GM18867 (cell line): ENCODE measurements at regions not wholly inside any gene's neighbourhood (a gene's known extent, or its start where the extent isn't known, plus 50 kb on each side); places are given as distances from the start of the nearest gene placed in this dataset.

Experiments
- ATAC-seq: cut with Tn5 transposase; IDR thresholded peaks from one replicate; pipeline ENCODE4 v1.9.1; 2021; ENCODE audit warnings: mild to moderate bottlenecking, moderate library complexity; ENCODE audit not compliant: unreplicated experiment

DNA sequence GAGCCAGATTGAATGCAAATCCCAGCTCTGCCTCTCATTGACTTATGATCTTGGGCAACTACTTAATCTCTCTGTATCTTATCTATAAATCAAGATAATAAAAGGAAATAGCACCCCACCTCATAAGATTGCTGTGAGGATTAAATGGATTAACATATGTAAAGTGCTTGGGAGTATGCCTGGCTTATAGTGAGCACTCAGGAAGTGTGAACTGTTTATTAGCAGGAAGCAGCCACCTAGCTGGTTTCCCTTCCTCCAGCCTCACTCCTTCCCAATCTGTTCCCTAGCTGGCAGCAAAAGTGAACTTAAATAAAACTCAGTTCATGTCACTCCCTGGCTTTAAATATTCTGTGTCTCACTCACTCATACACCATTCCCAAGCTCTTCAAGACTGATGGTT is 526.6 kb upstream of the PKDCC start:
- no peak for ATAC-seq

DNA sequence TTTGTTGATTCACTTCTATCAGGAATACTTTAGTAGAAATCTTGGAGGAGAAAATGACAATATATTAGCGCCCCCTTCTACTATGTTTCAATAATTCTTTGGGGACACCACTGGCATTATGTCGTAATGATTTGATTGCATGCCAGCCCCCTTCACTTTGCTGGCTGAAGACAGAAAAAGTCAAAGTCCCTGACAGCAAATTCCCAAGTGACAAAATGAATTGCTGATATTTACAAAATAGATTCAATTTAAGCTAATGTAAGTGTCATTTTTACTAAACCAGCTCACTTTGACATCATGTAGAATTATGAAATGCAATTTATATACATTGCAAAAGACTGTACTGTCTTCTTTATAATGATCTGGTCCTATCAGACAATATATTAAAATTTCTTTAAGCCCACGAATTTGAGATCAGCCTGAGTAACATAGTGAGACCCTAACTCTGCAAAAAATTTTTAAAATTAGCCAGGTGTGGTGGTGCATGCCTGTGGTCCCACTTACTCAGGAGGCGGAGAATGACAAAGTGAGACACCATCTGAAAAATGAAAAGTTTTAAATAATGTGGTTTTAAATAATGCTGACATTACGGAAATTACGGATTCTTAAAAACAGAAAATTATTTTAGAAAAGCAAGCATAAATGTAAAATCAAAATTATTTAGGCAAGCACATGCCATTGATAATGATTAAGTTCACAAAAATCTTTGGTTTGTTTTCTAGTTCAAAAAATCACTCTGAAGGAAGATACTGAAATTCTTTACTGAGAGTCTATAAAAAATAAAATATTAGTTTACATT is 520.1 kb upstream of the PKDCC start:
- ATAC-seq: no peak

DNA sequence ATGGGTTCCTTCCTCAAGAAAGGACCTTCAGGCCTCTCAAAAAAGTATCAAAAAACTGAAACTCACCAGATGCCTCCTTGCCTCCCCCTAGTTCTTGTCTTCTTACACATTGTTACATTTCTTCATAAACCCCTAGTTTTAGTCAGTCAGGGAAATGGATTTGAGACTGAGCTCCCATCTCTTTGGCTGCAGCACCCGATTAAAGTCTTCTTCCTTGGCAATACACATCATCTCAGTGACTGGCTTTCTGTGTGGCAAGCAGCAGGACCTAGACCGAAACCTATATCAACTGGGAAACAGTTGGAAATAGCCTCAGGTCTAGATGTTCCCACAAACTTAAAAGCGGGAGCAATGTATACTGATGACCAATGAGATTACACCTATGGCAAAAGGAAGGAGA is 512.2 kb upstream of the PKDCC start:
- ATAC-seq: no peak

DNA sequence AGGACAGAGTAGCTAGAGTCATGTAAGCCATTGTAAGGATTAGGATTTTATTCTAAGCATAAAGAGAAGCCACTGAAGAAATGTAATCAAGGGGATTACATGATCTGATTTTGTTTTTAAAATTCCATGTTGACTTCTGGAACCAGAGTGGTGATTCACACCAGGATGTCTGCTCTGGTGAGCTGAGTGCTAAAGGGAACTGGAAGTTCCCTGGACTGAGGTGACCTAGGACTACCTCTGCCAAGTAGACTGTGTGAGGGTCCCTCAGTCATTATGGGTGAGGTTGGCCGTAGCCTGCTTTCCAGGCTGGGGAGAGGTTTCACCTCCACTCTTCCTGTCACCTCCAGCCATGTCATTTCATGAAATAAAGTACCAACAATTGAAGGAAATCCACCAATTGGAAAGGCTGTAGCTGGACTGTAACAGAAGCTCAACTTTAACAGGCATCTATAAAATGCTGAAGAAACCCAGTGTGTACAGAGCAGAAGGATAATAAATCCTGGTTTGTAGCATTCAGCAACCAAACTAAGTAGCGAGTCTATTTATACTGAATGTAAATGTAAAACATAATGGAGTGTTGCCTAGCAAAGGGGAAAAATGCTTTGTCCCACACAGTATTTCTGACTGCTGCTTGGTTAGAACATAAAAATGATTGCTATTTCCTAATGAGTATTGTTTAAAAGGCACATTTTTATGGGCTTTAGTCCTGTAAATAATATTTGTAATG is 507.4 kb upstream of the PKDCC start:
- no peak for ATAC-seq

DNA sequence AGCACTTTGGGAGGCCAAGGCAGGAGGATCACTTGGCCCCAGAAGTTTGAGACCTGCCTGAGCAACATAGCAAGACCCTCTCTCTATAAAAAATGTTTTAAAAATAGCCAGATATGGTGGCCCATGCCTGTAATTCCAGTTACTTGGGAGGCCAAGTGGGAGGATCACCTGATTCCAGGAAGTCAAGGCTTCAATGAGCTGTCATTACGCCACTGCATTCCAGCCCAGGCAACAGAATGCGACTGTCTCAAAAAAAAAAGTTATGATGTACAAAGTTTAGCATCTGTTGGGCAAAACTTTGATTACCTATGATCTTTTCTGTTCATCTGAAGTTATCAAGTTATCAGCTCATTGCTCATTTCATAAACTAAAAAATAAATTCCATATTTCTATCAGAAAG is 504.1 kb upstream of the PKDCC start:
- ATAC-seq: no peak

DNA sequence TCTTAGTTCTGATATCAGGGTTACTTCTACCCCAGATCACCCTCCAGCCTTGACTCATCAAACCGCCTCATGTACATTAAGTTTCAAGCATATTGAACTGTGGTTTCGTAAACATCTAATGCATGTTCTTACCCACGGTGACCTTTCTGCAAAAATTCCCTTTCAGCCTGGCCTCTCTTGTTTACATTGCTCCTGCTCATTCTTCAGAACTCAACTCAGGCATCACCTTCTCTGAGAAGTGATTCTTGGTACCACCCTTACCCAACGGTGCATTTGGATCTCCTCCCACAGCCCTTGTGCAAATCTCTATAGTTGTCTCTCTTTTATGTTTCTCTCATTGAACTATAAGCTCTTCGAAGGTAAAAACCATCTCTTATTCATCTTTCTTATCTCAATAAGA is 503.1 kb upstream of the PKDCC start:
- no peak for ATAC-seq

DNA sequence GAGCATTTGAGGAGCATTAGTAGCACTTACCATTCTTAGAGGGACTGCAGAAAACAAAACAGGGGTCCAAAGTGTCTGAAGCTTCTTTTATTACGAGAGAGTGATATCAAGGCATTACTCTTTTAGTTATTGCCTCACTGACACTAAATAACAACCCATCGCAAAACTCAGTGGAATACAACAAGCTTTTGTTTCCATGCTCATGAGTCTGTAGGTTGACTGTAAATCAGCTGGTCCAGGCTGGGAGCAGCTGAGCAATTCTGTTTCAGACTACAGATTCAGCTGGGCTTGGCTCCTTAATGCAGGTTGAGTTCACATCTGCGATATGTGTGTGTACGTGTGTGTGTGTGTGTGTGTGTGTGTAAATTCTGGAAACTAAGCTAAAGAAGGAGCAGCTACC is 501.8 kb upstream of the PKDCC start:
- no peak for ATAC-seq

DNA sequence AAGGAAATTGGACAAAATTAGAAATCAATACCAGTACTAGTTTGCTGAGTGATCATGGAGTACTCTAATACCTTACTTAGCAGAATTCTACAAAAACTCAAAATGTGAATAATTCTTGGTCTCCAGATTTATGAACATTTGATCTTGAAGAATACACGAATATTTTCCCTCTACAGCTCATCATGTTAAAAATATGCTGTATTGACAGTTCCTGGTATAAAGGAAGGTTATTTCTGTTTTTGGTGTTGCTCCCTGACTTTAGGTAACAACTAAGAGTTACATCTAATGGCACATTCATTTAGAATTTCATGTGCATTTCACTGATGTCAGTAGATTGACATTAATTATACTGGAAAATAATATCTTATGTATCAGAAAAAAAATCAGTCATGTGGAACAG is 479.2 kb upstream of the PKDCC start:
- ATAC-seq: no peak

DNA sequence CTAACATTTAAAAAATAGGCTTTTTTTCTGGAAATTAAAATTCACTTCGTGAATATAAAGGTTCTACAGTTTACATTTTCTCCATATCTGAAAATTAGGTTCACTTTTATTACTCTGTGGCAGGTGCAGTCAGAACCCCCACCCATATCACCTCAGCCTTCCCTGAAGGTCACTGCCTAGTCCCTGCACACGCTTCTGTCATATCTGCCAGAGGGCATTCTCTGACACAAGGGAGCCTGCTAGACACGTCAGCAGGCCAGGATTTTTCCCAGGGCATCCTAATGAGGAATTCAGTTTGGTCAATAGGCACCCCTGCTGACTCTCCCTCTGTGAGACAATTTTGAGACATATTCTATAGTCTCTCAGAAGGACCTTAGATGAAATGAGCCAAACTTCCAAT is 475.7 kb upstream of the PKDCC start:
- ATAC-seq: no peak

DNA sequence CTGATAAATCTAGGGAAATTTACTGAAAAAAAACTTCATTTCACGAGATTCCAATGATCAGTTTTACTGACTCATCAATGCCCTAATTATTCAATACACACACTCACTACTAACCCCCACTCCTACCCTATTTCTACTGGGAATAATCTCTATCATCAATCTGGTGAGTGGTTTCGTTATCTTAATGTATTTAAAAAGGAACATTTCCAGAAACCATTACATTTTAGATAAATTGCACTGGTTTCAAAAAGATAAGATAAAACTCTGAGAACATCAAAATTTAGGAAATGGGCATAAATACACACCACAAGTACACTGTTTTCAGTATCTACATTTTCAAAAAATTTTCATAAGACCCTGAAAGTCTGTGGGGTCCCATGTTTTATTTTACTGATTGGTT is 471.4 kb upstream of the PKDCC start:
- ATAC-seq: no peak

DNA sequence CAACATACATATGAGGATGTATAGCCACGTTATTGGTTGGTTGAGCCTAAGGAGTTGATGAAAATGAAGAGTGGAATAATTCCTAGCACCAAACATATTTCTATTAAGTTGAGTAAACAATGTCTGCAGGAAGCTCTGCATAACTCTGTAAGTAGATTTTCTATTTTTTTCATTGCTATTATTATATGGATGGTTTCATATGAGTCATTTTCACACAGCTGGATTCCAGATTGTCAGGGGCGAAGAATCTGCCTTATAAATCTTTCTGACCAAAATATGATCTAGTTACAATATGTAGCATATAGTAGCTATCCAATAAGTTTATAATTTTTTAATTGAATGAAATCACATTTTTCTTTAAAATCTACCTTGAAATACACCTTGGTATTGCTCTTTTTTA is 468.0 kb upstream of the PKDCC start:
- ATAC-seq: no peak

DNA sequence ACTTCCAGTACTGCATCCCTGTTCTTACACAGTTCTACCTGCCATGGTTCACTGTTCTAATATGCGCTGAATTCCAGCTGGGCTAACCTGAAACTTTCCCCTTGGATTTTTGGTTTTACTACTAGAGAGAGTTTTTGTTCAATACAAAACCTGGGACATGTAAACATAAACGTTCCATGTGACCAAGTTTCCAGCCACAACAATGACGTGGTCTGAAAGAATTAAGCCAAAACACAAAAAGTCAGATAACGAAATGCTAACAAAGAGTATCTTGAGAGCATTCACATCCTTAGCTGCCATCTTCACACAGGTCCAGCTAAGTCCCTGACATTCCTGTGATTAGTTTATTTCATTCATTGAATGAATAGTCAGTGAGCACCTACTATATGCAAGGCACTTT is 467.0 kb upstream of the PKDCC start:
- no peak for ATAC-seq

DNA sequence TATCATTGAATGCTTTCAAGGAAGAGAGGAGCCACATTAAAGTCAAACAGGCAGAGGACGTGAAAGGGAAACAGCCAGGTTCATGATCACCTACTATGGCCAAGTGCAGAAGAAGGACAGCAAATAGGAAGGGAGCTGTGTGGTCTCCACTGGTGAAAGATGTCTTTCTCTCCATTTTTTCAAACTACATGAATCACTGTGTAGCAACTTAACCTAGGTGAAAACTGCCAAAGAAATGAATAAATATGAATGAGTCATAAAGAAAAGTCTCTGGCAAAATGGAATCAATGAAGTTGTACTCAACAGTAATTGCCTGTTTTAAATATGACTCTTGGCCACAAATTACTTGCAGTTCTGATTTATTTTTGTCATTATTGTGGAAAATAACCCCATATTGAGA is 452.6 kb upstream of the PKDCC start:
- no peak for ATAC-seq

DNA sequence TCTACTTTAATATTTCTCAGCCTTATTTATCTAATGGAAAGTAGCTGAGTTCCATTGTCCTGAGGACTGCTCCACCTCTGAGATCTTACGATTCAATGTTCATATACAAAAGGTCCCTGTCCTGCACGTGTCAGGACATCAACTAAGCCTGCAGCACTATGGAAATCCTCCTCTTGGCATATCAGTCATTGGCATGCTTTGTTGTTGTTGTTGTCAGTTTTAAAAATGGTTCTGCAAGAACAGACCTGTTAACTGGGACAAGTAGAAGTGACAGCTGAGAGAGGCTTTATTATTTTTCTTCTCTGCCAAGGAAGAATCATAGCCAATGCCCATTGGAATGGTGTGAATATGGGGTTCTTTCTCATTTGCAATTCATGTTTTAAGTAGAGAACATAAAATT is 450.1 kb upstream of the PKDCC start:
- ATAC-seq: no peak

DNA sequence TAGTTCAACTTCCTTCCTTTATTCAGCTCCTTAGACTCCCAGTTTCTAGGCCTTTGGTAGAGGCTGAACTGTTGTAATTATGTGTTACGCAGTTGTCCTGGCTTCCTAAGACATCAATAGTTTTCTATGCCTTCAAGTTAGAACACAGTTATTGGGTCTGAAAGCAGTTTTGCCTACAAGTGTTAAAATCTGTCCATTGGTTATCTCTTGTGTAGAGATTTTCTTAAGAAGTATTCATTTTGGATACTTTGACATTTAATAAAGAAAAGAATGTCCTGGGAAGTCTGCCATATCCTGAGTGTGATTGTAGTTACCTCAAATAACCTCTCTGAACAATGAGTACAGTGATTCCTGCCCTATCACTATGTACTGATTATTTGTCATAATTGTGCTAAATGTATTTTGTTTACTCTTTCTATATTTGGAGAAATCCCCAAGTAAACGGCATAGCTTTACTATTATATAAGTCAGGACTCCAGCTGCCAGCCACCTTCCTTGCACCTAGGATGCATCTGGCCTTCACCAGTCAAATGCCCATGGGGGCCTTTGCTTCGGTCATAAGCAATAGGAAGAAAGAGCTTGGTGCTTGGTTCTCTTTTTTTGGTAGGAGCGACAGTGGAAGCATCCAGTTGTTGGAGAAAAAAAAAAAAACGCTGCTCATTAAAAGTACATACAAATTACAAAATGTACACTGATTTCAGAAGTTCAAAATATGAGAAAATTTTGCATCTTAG is 449.5 kb upstream of the PKDCC start:
- no peak for ATAC-seq

DNA sequence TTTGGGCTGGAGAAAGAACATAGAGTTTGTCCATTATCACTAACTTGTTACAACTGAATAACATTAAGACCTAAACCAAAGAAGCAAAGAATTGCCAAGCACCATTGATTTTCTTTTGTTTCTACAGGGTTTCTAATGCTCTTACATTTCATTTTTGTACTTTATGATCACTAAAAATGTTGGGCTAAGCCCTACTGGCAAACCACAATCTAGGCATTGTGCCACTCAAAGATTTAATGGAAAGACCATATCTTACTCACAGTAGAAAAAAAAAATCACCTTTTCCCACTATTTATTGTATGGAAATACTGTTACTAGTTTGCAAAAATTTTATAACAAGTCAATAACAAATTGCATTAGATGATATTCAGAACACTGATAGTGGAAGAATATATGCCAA is 447.4 kb upstream of the PKDCC start:
- no peak for ATAC-seq

DNA sequence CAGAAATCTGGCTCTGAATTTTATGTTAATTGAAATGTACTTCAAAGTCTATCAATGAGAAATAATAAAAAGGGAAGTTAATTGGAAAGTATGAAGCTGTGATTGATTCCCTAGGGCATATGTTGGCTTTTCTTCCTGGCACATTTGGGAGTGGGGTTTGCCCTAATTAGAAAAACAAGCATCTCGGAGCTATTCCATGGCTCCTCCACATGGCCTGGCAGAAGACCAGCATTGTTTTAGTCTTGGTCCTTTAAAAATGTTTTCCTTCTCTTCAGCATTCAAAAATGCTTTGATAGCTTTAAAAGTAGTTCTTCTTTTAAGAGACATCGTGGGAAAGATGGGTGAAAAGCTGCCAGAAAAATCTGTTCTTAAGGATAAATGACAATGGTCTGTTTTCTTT is 445.5 kb upstream of the PKDCC start:
- no peak for ATAC-seq

DNA sequence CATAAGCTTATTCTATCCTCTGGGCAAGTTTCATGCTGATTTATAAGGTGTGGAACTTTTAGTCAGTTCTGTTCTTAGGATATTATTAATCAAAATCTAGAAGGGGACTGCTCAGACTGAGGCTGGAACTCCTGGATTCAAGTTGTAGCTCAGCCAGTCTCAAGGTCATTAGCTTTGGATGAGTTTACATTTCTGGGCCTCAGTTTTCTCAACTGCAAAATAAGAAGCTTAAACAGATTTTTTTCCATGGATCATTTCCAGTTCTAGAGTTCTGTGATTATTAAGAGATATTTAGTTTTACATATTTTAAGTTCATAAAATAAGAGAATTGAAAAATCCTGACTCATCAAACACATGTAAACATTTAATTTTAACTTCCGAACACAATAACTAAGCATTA is 442.5 kb upstream of the PKDCC start:
- ATAC-seq: no peak

DNA sequence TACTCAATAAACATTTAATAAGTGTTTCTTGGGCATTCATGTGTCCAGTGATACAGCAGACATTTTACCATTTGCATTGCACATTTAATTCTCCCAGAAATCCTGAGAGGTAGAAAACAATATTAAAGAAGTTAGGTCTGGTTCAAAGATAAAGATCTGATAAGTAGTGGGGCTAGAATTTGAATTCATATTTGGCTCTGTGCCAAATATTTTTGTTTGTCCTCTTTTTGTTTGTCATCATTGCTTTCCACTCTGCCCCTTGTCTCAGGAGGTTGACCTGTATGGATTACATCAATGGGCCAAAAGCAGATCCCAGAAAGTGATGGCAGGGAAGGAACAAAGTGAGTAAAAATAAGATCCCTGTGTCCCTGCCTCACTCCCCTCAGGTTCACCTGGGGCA is 441.9 kb upstream of the PKDCC start:
- ATAC-seq: no peak

DNA sequence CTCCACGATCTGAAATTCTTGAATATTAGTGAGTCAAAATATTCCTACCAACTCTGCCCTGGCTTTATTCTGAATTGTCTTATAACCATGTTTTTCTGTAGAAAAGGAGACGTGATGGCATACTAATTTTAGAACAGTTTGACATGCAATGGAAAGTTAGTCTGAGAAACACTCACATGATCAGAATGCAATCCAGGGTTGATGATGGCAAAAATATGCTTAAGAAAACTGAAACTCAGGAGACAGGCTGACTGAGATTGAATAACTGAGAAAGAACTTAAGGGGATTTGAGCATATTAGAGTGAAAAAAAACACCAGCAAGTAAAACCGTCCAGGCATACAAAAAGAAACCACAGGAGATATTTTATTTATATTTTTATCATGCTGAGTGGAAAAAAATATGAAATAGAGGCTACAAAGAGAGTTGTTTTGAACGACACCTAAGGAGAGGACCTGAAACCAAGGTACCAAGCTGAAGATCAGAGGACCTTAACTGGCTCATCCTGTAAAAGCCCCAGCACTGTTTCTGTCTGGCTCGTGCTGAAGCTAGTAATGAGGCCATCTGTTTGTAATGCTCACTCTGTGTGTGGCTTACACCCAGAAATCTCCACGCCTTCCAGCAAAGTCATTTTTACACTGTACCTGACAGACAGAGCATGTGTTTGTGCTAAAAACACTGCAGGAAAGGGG is 437.2 kb upstream of the PKDCC start:
- ATAC-seq: no peak

DNA sequence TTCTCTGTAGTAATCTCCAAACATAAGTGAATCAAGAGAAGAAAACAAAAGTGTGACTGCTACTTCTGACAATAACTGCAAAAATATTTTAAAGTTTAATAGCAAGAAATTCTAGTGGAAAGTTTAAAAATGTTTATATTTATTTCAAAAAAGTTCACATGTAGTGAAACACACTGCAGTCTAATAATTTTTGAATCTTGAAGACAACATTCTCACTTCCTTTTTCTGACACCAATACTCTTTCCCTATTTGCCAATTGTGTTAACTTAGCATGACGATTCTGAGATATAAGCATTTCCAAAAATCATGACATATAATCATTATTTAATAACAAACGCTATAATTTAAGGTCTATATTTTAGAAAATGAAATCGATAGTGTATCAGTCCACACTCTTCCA is 429.1 kb upstream of the PKDCC start:
- ATAC-seq: peak; percentile 84
